ENCODE measurements at regions not wholly inside any gene's neighbourhood (a gene's known extent, or its start where the extent isn't known, plus 50 kb on each side); places are given as distances from the start of the nearest gene placed in this dataset.
"Not testable (repeated sequence)": the region's sequence is repeated elsewhere in the genome, so short reads cannot be mapped to it uniquely, and the experiment has no call there.

GRCh38 chr4:82301390-82301789 lies 72.4 kb downstream of the HNRNPD start:
- not testable (repeated sequence) for H3K36me3 ChIP-seq (ENCODE audit: insufficient read depth, low read depth, low read length); H3K27me3 ChIP-seq (ENCODE audit: insufficient read depth, low read length); H3K27ac ChIP-seq (ENCODE audit: low read length); H3K4me3 ChIP-seq (ENCODE audit: low read length); H3K4me1 ChIP-seq (ENCODE audit: insufficient read depth, low read length); H3K9me3 ChIP-seq (ENCODE audit: insufficient read depth, low read depth, low read length); H3K9ac ChIP-seq (ENCODE audit: low read depth, low read length)

- H3K4me1 ChIP-seq (ENCODE audit: insufficient read depth, low read length): no peaks in the 10 kb centered on the region
- H3K9me3 ChIP-seq (ENCODE audit: insufficient read depth, low read depth, low read length): no peaks in the 10 kb centered on the region
- no peaks in the 10 kb centered on the region for H3K36me3 ChIP-seq (ENCODE audit: insufficient read depth, low read depth, low read length)
- H3K27ac ChIP-seq (ENCODE audit: low read length): no peak overlapping the region
- no peaks in the 10 kb centered on the region for H3K27me3 ChIP-seq (ENCODE audit: insufficient read depth, low read length)
- no peak overlapping the region for H3K4me3 ChIP-seq (ENCODE audit: low read length)
- no peak overlapping the region for H3K9ac ChIP-seq (ENCODE audit: low read depth, low read length)
These were observed 80.5 kb downstream of the HNRNPD start for GRCh38 chr4:82293304-82293703.

GRCh38 chr4:82287720-82288119 lies 86.1 kb downstream of the HNRNPD start:
- no peaks in the 10 kb centered on the region for H3K36me3 ChIP-seq (ENCODE audit: insufficient read depth, low read depth, low read length)
- H3K4me3 ChIP-seq (ENCODE audit: low read length): no peak overlapping the region
- no peak overlapping the region for H3K27ac ChIP-seq (ENCODE audit: low read length)
- no peaks in the 10 kb centered on the region for H3K9me3 ChIP-seq (ENCODE audit: insufficient read depth, low read depth, low read length)
- H3K9ac ChIP-seq (ENCODE audit: low read depth, low read length): no peak overlapping the region
- 0 out of 2 replicates have a peak, but pooled peaks cover 12% of the 10 kb centered on the region for H3K27me3 ChIP-seq (ENCODE audit: insufficient read depth, low read length)
- no peaks in the 10 kb centered on the region for H3K4me1 ChIP-seq (ENCODE audit: insufficient read depth, low read length)

GRCh38 chr4:82284858-82285805 lies 88.7 kb downstream of the HNRNPD start:
- Histone ChIP-seq H3K27me3 (ENCODE audit: insufficient read depth, low read length) (0 out of 2 replicates have a peak, but pooled peaks cover 16% of the 10 kb centered on the region), H3K36me3 (ENCODE audit: insufficient read depth, low read depth, low read length) (no peaks in the 10 kb centered on the region), H3K4me3 (ENCODE audit: low read length) (peak overlapping the region; percentile 75), H3K9me3 (ENCODE audit: insufficient read depth, low read depth, low read length) (no peaks in the 10 kb centered on the region), H3K27ac (ENCODE audit: low read length) (no peak overlapping the region), H3K4me1 (ENCODE audit: insufficient read depth, low read length) (no peaks in the 10 kb centered on the region), H3K9ac (ENCODE audit: low read depth, low read length) (peak overlapping the region; percentile 56; the same call in 1 of the 2 replicates)

- Histone ChIP-seq H3K27ac (ENCODE audit: low read length) (no peak overlapping the region), H3K27me3 (ENCODE audit: insufficient read depth, low read length) (0 out of 2 replicates have a peak, but pooled peaks cover 16% of the 10 kb centered on the region), H3K4me1 (ENCODE audit: insufficient read depth, low read length) (no peaks in the 10 kb centered on the region), H3K4me3 (ENCODE audit: low read length) (peak overlapping the region; percentile 72), H3K9me3 (ENCODE audit: insufficient read depth, low read depth, low read length) (no peaks in the 10 kb centered on the region), H3K36me3 (ENCODE audit: insufficient read depth, low read depth, low read length) (no peaks in the 10 kb centered on the region), H3K9ac (ENCODE audit: low read depth, low read length) (no peak overlapping the region)
These were observed 89.3 kb downstream of the HNRNPD start for GRCh38 chr4:82284475-82284857.

- Histone ChIP-seq H3K4me3 (ENCODE audit: low read length) (no peak overlapping the region), H3K27me3 (ENCODE audit: insufficient read depth, low read length) (0 out of 2 replicates have a peak, but pooled peaks cover 16% of the 10 kb centered on the region), H3K36me3 (ENCODE audit: insufficient read depth, low read depth, low read length) (no peaks in the 10 kb centered on the region), H3K9ac (ENCODE audit: low read depth, low read length) (no peak overlapping the region), H3K4me1 (ENCODE audit: insufficient read depth, low read length) (no peaks in the 10 kb centered on the region), H3K9me3 (ENCODE audit: insufficient read depth, low read depth, low read length) (no peaks in the 10 kb centered on the region), H3K27ac (ENCODE audit: low read length) (no peak overlapping the region)
These were observed 90.9 kb downstream of the HNRNPD start for GRCh38 chr4:82282875-82283274.

GRCh38 chr4:82279550-82279949 lies 94.2 kb downstream of the HNRNPD start:
- H3K4me3 ChIP-seq (ENCODE audit: low read length); H3K9me3 ChIP-seq (ENCODE audit: insufficient read depth, low read depth, low read length); H3K27ac ChIP-seq (ENCODE audit: low read length); H3K36me3 ChIP-seq (ENCODE audit: insufficient read depth, low read depth, low read length); H3K9ac ChIP-seq (ENCODE audit: low read depth, low read length); H3K4me1 ChIP-seq (ENCODE audit: insufficient read depth, low read length): not testable (repeated sequence)
- H3K27me3 ChIP-seq (ENCODE audit: insufficient read depth, low read length): 0 out of 2 replicates have a peak, but pooled peaks cover 16% of the 10 kb centered on the region

- Histone ChIP-seq H3K4me3 (ENCODE audit: low read length) (no peak overlapping the region), H3K4me1 (ENCODE audit: insufficient read depth, low read length) (no peaks in the 10 kb centered on the region), H3K27ac (ENCODE audit: low read length) (no peak overlapping the region), H3K9ac (ENCODE audit: low read depth, low read length) (no peak overlapping the region), H3K27me3 (ENCODE audit: insufficient read depth, low read length) (no peaks in the 10 kb centered on the region), H3K9me3 (ENCODE audit: insufficient read depth, low read depth, low read length) (no peaks in the 10 kb centered on the region), H3K36me3 (ENCODE audit: insufficient read depth, low read depth, low read length) (no peaks in the 10 kb centered on the region)
These were observed 97.5 kb downstream of the HNRNPD start for GRCh38 chr4:82276332-82276640.

GRCh38 chr4:82275431-82276331 lies 98.1 kb downstream of the HNRNPD start:
- Histone ChIP-seq H3K27ac (ENCODE audit: low read length) (no peak overlapping the region), H3K36me3 (ENCODE audit: insufficient read depth, low read depth, low read length) (no peaks in the 10 kb centered on the region), H3K27me3 (ENCODE audit: insufficient read depth, low read length) (no peaks in the 10 kb centered on the region), H3K4me1 (ENCODE audit: insufficient read depth, low read length) (no peaks in the 10 kb centered on the region), H3K4me3 (ENCODE audit: low read length) (no peak overlapping the region), H3K9me3 (ENCODE audit: insufficient read depth, low read depth, low read length) (no peaks in the 10 kb centered on the region), H3K9ac (ENCODE audit: low read depth, low read length) (no peak overlapping the region)

- H3K36me3 ChIP-seq (ENCODE audit: insufficient read depth, low read depth, low read length); H3K9me3 ChIP-seq (ENCODE audit: insufficient read depth, low read depth, low read length); H3K27me3 ChIP-seq (ENCODE audit: insufficient read depth, low read length); H3K4me1 ChIP-seq (ENCODE audit: insufficient read depth, low read length); H3K27ac ChIP-seq (ENCODE audit: low read length); H3K9ac ChIP-seq (ENCODE audit: low read depth, low read length); H3K4me3 ChIP-seq (ENCODE audit: low read length): not testable (repeated sequence)
These were observed 99.1 kb downstream of the HNRNPD start for GRCh38 chr4:82274700-82275099.

GRCh38 chr4:82272523-82272922 lies 101.3 kb downstream of the HNRNPD start:
- not testable (repeated sequence) for H3K4me1 ChIP-seq (ENCODE audit: insufficient read depth, low read length); H3K4me3 ChIP-seq (ENCODE audit: low read length); H3K9ac ChIP-seq (ENCODE audit: low read depth, low read length); H3K9me3 ChIP-seq (ENCODE audit: insufficient read depth, low read depth, low read length); H3K36me3 ChIP-seq (ENCODE audit: insufficient read depth, low read depth, low read length); H3K27ac ChIP-seq (ENCODE audit: low read length); H3K27me3 ChIP-seq (ENCODE audit: insufficient read depth, low read length)

All from iPS-20b (cell line).